Prostate gland (tissue), 2 donors: ENCODE measurements at regions not wholly inside any gene's neighbourhood (a gene's known extent, or its start where the extent isn't known, plus 50 kb on each side); places are given as distances from the start of the nearest gene placed in this dataset.

Experiments used
- DNase-seq: peaks from one replicate; pipeline ENCODE4 v3.0.0-alpha.2; 2019; ENCODE audit warnings: low spot score
- H3K27ac ChIP-seq, 2 donors: fragments of 200-600 bp; sonication (generic); 2 replicates each; pipeline ENCODE4 v1.5.1; 2017 to 2019
- H3K27me3 ChIP-seq: fragments of 200-600 bp; sonication (generic); replicated peaks from 2 replicates; pipeline ENCODE4 v1.5.1; 2019; ENCODE audit not compliant: insufficient read depth
- H3K36me3 ChIP-seq, 2 donors: fragments of 200-600 bp; sonication (generic); 1 replicate in 1 of 2; 2 replicates in 1 of 2; pipeline versions ENCODE4 v1.5.1 to v1.8.1; 2017 to 2019
- H3K4me1 ChIP-seq: fragments of 200-600 bp; sonication (generic); replicated peaks from 2 replicates; pipeline ENCODE4 v1.5.1; 2019
- H3K4me3 ChIP-seq, 2 donors: fragments of 200-600 bp; sonication (generic); 2 replicates each; pipeline ENCODE4 v1.5.1; 2017 to 2019
- H3K9me3 ChIP-seq: fragments of 200-600 bp; sonication (generic); 2 replicates; pipeline ENCODE4 v1.5.1; 2017
- CTCF ChIP-seq, 4 experiments: fragments of 200-600 bp in 2 of 4; fragments of 450-650 bp in 2 of 4; sonication (generic) in 2 of 4; IDR thresholded peaks; 1 replicate in 3 of 4; 2 replicates in 1 of 4; pipeline ENCODE4 v1.5.1; 2016 to 2019; ENCODE audit warnings: antibody characterized with exemption in 4 of 4, mild to moderate bottlenecking in 2 of 4, moderate library complexity in 2 of 4
- POLR2A ChIP-seq: fragments of 450-650 bp; IDR thresholded peaks from one replicate; pipeline ENCODE4 v1.6.1; 2016; ENCODE audit warnings: antibody characterized with exemption, mild to moderate bottlenecking
- POLR2AphosphoS5 ChIP-seq: sonication (generic); formaldehyde crosslinking; IDR thresholded peaks from one replicate; pipeline ENCODE4 v1.6.1; 2017; ENCODE audit warnings: antibody characterized with exemption
- WGBS: methylation state at CpG from one replicate; pipeline ENCODE4 v1.1.5; 2018; 5-methylcytosine and 5-hydroxymethylcytosine counted together
- intact Hi-C: fragments of 100-400 bp; cut with DNase I; formaldehyde crosslinking; loops from one replicate; pipeline ENCODE4 v1.14.2; 2022

DNA sequence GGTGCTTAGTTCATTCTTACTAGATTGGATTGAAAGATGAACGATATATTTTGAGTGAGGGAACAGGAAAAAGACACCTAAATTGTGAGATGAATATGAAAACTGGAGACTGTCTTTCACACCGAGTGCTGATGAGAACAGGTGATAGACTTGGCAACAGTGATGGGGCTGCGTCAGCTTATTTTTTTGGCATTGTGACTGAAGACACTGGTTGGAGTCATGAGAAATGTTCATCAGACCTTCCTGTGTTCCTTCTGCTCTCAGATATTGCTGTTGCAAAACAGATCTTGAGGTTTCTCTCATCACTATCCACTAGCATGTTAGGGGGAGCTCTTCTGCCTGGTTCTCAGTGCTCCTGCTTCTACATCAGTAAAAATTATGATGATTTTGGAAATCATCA, 124.2 kb upstream of the KCNIP4 start:
- 92% methylated on average over 3 of the region's 3 CpGs for WGBS
- no peak overlapping the region for H3K4me3 ChIP-seq
- no peaks in the 10 kb centered on the region for H3K36me3 ChIP-seq
- H3K9me3 ChIP-seq: no peaks in the 10 kb centered on the region
- intact Hi-C loops: no loop called here
- no peak for DNase-seq
- H3K4me1 ChIP-seq: no peaks in the 10 kb centered on the region
- H3K27ac ChIP-seq: no peak overlapping the region
- no peaks in the 10 kb centered on the region for H3K27me3 ChIP-seq
- TF ChIP-seq POLR2AphosphoS5 (no peak), POLR2A (no peak), CTCF (IDR thresholded peaks at IDR 0.05) (no peak)

- no peaks in the 10 kb centered on the region for H3K9me3 ChIP-seq
- no peak overlapping the region for H3K27ac ChIP-seq
- no peaks in the 10 kb centered on the region for H3K4me1 ChIP-seq
- no peaks in the 10 kb centered on the region for H3K36me3 ChIP-seq
- TF ChIP-seq CTCF (IDR thresholded peaks at IDR 0.05) (no peak), POLR2A (no peak), POLR2AphosphoS5 (no peak)
- DNase-seq: no peak
- no peaks in the 10 kb centered on the region for H3K27me3 ChIP-seq
- WGBS: 56% methylated on average over 1 of the region's 1 CpG
- no peak overlapping the region for H3K4me3 ChIP-seq
- intact Hi-C loops: no loop called here
These were observed 123.7 kb upstream of the KCNIP4 start for GRCh38 chr4:22072240-22072639.

DNA sequence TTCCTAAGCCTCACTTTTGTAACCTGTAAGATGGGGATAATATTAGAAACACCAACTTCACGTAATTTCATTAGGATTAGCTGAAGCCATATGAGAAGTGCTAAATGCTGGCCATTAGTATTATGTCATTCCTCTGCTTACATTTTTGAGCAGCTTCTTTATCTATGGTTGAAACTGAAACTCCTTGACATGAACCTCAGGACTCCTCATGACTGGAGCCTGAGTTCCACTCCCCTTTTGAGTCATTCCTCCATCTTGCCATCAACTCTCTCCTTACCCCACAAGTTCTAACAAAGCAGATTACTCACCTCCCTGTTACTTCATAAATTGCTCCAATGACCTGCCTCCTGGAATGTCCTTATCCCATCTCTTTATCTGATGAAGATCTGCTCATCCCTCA, 123.2 kb upstream of the KCNIP4 start:
- Histone ChIP-seq H3K9me3 (no peaks in the 10 kb centered on the region), H3K27ac (no peak overlapping the region), H3K4me3 (no peak overlapping the region), H3K4me1 (no peaks in the 10 kb centered on the region), H3K27me3 (no peaks in the 10 kb centered on the region), H3K36me3 (no peaks in the 10 kb centered on the region)
- DNase-seq: no peak
- WGBS: 82% methylated on average over 1 of the region's 1 CpG
- no peak for TF ChIP-seq POLR2A
- TF ChIP-seq POLR2AphosphoS5: no peak
- no peak for TF ChIP-seq CTCF (IDR thresholded peaks at IDR 0.05)
- intact Hi-C loops: no loop called here

- Histone ChIP-seq H3K36me3 (no peaks in the 10 kb centered on the region), H3K4me1 (no peaks in the 10 kb centered on the region), H3K27me3 (no peaks in the 10 kb centered on the region), H3K27ac (no peak overlapping the region), H3K9me3 (no peaks in the 10 kb centered on the region), H3K4me3 (no peak overlapping the region)
- 53% methylated on average over 2 of the region's 2 CpGs for WGBS
- DNase-seq: no peak
- intact Hi-C loops: no loop called here
- TF ChIP-seq POLR2A (no peak), CTCF (IDR thresholded peaks at IDR 0.05) (no peak), POLR2AphosphoS5 (no peak)
These were observed 121.7 kb upstream of the KCNIP4 start for GRCh38 chr4:22070256-22070655.

DNA sequence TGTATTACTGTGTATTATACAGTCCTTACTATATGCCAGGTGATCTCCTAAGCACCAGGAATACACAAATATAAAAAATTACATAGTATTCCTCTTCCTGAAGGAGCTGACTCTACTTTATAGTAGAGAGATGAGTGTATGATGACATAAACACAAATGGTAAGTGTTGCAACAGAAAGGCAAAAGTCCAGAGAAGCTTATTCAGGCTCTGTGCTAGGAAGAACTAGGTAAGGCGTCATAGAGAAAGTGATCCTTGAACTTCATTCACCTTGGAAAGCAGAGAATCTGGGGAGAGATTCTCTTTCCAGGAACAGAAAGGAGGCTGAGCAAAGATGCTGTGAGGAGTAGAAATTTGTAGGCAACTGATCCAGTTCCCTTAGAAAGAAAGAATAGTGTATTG, 115.0 kb upstream of the KCNIP4 start:
- Histone ChIP-seq H3K27me3 (no peaks in the 10 kb centered on the region), H3K4me1 (no peaks in the 10 kb centered on the region), H3K27ac (no peak overlapping the region), H3K4me3 (no peak overlapping the region), H3K36me3 (no peaks in the 10 kb centered on the region), H3K9me3 (no peaks in the 10 kb centered on the region)
- DNase-seq: no peak
- TF ChIP-seq POLR2AphosphoS5 (no peak), POLR2A (no peak), CTCF (IDR thresholded peaks at IDR 0.05) (no peak)
- intact Hi-C loops: no loop called here
- 89% methylated on average over 1 of the region's 1 CpG for WGBS
